Panc1 (cell line): ENCODE measurements at regions not wholly inside any gene's neighbourhood (a gene's known extent, or its start where the extent isn't known, plus 50 kb on each side); places are given as distances from the start of the nearest gene placed in this dataset.

Source experiments
- ATAC-seq: fragments of 200-7000 bp; cut with Tn5 transposase; 2 replicates; pipeline ENCODE4 v1.9.1; 2020; ENCODE audit warnings: mild to moderate bottlenecking, moderate library complexity
- BruUV-seq: library from RNA; stranded (reverse); fragments of 400-500 nt; replicated peaks from 2 replicates; lab custom pipeline; 2021; lab: Mats Ljungman, UMichigan
- CTCF ChIA-PET: fragments of 300-600 bp; sonication (Branson Sonifier 250); formaldehyde crosslinking; loops from one replicate; lab custom pipeline; 2022; ENCODE audit warnings: antibody characterized with exemption; lab: Charles Lee
- POLR2A ChIA-PET: fragments of 300-600 bp; sonication (Branson Sonifier 250); formaldehyde crosslinking; loops from one replicate; lab custom pipeline; 2022; ENCODE audit warnings: antibody characterized with exemption; lab: Charles Lee
- DNase-seq: peaks from one replicate; pipeline ENCODE4 v3.0.0-alpha.2; 2010; ENCODE audit warnings: low read depth, low spot score
- H3K27ac ChIP-seq: 2 replicates; pipeline ENCODE4 v1.5.1; 2011; ENCODE audit warnings: mild to moderate bottlenecking, low read length, inconsistent platforms
- H3K27me3 ChIP-seq: fragments of 200-500 bp; sonication (Bioruptor generic); 2 replicates; pipeline ENCODE4 v1.6.0; 2014; ENCODE audit warnings: low read length, inconsistent platforms; ENCODE audit not compliant: control insufficient read depth, insufficient read depth
- H3K36me3 ChIP-seq: fragments of 200-500 bp; sonication (Bioruptor generic); 2 replicates; pipeline ENCODE4 v1.5.1; 2014; ENCODE audit warnings: inconsistent platforms, mild to moderate bottlenecking, low read length, moderate library complexity; ENCODE audit not compliant: control insufficient read depth, insufficient read depth
- H3K4me1 ChIP-seq: 2 replicates; pipeline ENCODE4 v1.5.1; 2011; ENCODE audit warnings: inconsistent platforms, mild to moderate bottlenecking, low read length, moderate library complexity; ENCODE audit not compliant: control insufficient read depth, insufficient read depth
- H3K4me3 ChIP-seq, 2 experiments: 2 replicates each; pipeline ENCODE4 v1.5.1; 2011 to 2012; ENCODE audit warnings: low read depth in 2 of 2, low read length in 2 of 2, mild to moderate bottlenecking in 2 of 2, inconsistent platforms in 1 of 2, moderate library complexity in 1 of 2
- H3K9me3 ChIP-seq: fragments of 200-500 bp; sonication (Bioruptor generic); 2 replicates; pipeline ENCODE4 v1.5.1; 2014; ENCODE audit warnings: low read depth, mild to moderate bottlenecking, inconsistent platforms, low read length, moderate library complexity; ENCODE audit not compliant: control insufficient read depth, insufficient read depth
- POLR2AphosphoS5 ChIP-seq: IDR thresholded peaks from 2 replicates; pipeline ENCODE4 v1.6.1; 2012; ENCODE audit warnings: mild to moderate bottlenecking, low read depth, low read length, moderate library complexity
- SIN3A ChIP-seq: IDR thresholded peaks from 2 replicates; pipeline ENCODE4 v1.6.1; 2012; ENCODE audit warnings: low read depth, mild to moderate bottlenecking, low read length, moderate library complexity, borderline replicate concordance; ENCODE audit not compliant: insufficient read depth
- TCF7L2 ChIP-seq: IDR thresholded peaks from 2 replicates; pipeline ENCODE4 v1.6.1; 2011; ENCODE audit warnings: mild to moderate bottlenecking, low read depth, low read length, inconsistent platforms
- in situ Hi-C: cut with HindIII; loops from 2 replicates; pipeline ENCODE4 v1.10.0; 2016; ENCODE audit warnings: low sequenced_read_pairs, low pct_unique_long_range_greater_than_20kb
- intact Hi-C: fragments of 100-400 bp; cut with micrococcal nuclease; formaldehyde crosslinking; loops from one replicate; pipeline ENCODE4 v1.10.0; 2022; ENCODE audit not compliant: unreplicated experiment
- TF ChIP-seq, protein P1 (sequence below): fragments of 450-650 bp; IDR thresholded peaks from 2 replicates; pipeline ENCODE4 v1.5.1; 2017; ENCODE audit warnings: mild to moderate bottlenecking
- TF ChIP-seq, protein P2 (sequence below), 2 experiments: IDR thresholded peaks; 2 replicates each; pipeline ENCODE4 v1.6.1; 2011 to 2012; ENCODE audit warnings: low read depth in 2 of 2, control low read depth in 1 of 2, low read length in 1 of 2, mild to moderate bottlenecking in 1 of 2, moderate library complexity in 1 of 2; ENCODE audit not compliant: insufficient read depth in 1 of 2

DNA sequence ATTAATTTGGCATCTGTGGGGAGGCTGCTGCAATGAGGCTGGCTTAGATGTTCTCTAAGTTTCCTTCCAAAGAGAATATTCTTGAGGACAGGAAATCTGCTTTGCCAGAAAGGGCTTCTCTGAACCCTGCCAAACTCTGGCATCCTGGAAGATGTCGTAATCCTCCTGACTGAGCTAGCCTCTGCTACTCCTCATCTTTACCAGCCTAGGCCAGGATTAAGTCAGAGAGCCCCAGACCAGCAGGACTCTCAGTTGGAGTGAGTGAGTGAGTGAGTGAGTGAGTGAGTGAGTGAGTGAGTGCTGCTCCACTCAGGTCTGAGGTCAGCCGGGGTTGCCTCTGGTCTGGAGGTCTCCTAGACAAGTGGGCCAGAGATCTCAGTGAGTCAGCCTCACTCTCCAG lies 104.9 kb upstream of the SOD3 start:
- no peak for ATAC-seq
- Histone ChIP-seq H3K27me3 (no peaks in the 10 kb centered on the region), H3K36me3 (no peaks in the 10 kb centered on the region), H3K9me3 (no peaks in the 10 kb centered on the region), H3K27ac (no peak overlapping the region), H3K4me1 (no peaks in the 10 kb centered on the region), H3K4me3 (no peak overlapping the region)
- BruUV-seq: no TSS peak
- ChIA-PET CTCF (no interaction called here), POLR2A (no interaction called here)
- DNase-seq: no peak
- TF ChIP-seq SIN3A (no peak), POLR2AphosphoS5 (no peak), TCF7L2 (no peak)
- TF ChIP-seq, protein P1, sequence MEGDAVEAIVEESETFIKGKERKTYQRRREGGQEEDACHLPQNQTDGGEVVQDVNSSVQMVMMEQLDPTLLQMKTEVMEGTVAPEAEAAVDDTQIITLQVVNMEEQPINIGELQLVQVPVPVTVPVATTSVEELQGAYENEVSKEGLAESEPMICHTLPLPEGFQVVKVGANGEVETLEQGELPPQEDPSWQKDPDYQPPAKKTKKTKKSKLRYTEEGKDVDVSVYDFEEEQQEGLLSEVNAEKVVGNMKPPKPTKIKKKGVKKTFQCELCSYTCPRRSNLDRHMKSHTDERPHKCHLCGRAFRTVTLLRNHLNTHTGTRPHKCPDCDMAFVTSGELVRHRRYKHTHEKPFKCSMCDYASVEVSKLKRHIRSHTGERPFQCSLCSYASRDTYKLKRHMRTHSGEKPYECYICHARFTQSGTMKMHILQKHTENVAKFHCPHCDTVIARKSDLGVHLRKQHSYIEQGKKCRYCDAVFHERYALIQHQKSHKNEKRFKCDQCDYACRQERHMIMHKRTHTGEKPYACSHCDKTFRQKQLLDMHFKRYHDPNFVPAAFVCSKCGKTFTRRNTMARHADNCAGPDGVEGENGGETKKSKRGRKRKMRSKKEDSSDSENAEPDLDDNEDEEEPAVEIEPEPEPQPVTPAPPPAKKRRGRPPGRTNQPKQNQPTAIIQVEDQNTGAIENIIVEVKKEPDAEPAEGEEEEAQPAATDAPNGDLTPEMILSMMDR: no peak
- TF ChIP-seq, protein P2, sequence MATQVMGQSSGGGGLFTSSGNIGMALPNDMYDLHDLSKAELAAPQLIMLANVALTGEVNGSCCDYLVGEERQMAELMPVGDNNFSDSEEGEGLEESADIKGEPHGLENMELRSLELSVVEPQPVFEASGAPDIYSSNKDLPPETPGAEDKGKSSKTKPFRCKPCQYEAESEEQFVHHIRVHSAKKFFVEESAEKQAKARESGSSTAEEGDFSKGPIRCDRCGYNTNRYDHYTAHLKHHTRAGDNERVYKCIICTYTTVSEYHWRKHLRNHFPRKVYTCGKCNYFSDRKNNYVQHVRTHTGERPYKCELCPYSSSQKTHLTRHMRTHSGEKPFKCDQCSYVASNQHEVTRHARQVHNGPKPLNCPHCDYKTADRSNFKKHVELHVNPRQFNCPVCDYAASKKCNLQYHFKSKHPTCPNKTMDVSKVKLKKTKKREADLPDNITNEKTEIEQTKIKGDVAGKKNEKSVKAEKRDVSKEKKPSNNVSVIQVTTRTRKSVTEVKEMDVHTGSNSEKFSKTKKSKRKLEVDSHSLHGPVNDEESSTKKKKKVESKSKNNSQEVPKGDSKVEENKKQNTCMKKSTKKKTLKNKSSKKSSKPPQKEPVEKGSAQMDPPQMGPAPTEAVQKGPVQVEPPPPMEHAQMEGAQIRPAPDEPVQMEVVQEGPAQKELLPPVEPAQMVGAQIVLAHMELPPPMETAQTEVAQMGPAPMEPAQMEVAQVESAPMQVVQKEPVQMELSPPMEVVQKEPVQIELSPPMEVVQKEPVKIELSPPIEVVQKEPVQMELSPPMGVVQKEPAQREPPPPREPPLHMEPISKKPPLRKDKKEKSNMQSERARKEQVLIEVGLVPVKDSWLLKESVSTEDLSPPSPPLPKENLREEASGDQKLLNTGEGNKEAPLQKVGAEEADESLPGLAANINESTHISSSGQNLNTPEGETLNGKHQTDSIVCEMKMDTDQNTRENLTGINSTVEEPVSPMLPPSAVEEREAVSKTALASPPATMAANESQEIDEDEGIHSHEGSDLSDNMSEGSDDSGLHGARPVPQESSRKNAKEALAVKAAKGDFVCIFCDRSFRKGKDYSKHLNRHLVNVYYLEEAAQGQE (IDR thresholded peaks at IDR 0.05; ENCODE audit: insufficient read depth in 1 of 2, low read depth in 2 of 2, low read length in 1 of 2): no peak
- intact Hi-C loops (no loop called here), in situ Hi-C loops (no loop called here)

DNA sequence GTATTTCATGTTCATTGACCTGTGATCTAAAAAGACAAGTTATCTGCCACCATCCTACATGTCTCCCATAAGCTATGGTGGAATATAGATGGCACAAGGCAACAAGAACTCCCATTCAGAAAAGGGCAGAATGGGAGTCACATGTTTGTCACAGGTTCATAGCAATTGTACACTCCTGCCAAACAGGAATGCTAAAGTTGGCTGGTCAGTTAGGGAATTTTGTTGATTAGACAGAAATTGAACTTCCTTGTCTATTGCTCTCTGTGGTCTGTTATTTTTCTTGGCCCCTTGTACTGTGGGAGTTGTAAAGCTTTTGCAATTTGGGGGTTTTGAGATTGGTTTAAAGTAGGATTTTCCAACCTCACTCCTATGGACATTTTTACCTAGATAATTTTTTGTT lies 101.7 kb upstream of the SOD3 start:
- POLR2A ChIA-PET: interaction anchor here (1.2 kb wide), 1 partner anchor 11 kb away, joined by 4 read pairs; no protein-coding TSS in a partner anchor
- Histone ChIP-seq H3K27ac (no peak overlapping the region), H3K4me1 (no peaks in the 10 kb centered on the region), H3K27me3 (no peaks in the 10 kb centered on the region), H3K36me3 (no peaks in the 10 kb centered on the region), H3K9me3 (no peaks in the 10 kb centered on the region), H3K4me3 (no peak overlapping the region)
- DNase-seq (no peak), ATAC-seq (no peak)
- in situ Hi-C loops: no loop called here
- no TSS peak for BruUV-seq
- intact Hi-C loops: no loop called here
- TF ChIP-seq SIN3A (no peak), TCF7L2 (no peak), POLR2AphosphoS5 (no peak)
- TF ChIP-seq, protein P2 (IDR thresholded peaks at IDR 0.05; ENCODE audit: insufficient read depth in 1 of 2, low read depth in 2 of 2, low read length in 1 of 2): no peak
- TF ChIP-seq, protein P1: no peak
- CTCF ChIA-PET: no interaction called here
